ENCODE measurements at regions not wholly inside any gene's neighbourhood (a gene's known extent, or its start where the extent isn't known, plus 50 kb on each side); places are given as distances from the start of the nearest gene placed in this dataset.

DNA sequence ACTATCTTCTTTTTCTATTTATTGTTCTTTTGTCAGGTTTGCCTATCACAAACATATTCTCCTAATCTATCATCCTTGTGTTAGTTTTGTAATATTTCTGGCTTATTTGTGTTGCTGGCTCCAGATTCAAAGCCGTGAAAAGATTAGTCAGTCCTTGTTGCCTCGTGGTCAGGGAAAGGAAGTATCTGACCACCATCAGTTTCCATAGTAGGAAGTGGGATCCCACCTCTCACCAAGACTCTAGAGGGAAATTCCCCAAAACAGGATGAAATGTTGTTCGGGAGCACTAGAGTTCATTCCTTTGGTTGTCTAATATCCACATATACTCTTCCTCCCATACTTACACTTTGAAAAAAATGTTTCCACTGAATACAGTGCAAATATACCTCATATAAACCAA is 131.0 kb upstream of the HUWE1 start:
- H3K4me3 ChIP-seq (ENCODE audit: low read depth, low read length): no peak overlapping the region
- no peak for DNase-seq
- in situ Hi-C loops (cut with HindIII; ENCODE audit: low pct_ligation_motif_present, low sequenced_read_pairs): no loop called here
- TF ChIP-seq, protein P1, sequence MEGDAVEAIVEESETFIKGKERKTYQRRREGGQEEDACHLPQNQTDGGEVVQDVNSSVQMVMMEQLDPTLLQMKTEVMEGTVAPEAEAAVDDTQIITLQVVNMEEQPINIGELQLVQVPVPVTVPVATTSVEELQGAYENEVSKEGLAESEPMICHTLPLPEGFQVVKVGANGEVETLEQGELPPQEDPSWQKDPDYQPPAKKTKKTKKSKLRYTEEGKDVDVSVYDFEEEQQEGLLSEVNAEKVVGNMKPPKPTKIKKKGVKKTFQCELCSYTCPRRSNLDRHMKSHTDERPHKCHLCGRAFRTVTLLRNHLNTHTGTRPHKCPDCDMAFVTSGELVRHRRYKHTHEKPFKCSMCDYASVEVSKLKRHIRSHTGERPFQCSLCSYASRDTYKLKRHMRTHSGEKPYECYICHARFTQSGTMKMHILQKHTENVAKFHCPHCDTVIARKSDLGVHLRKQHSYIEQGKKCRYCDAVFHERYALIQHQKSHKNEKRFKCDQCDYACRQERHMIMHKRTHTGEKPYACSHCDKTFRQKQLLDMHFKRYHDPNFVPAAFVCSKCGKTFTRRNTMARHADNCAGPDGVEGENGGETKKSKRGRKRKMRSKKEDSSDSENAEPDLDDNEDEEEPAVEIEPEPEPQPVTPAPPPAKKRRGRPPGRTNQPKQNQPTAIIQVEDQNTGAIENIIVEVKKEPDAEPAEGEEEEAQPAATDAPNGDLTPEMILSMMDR (IDR thresholded peaks at IDR 0.05; ENCODE audit: low read depth, low read length, missing control alignments): no peak
- no peaks in the 10 kb centered on the region for H3K27me3 ChIP-seq (replicated peaks)
- no peak overlapping the region for H3K27ac ChIP-seq
- H3K36me3 ChIP-seq (replicated peaks): no peaks in the 10 kb centered on the region

DNA sequence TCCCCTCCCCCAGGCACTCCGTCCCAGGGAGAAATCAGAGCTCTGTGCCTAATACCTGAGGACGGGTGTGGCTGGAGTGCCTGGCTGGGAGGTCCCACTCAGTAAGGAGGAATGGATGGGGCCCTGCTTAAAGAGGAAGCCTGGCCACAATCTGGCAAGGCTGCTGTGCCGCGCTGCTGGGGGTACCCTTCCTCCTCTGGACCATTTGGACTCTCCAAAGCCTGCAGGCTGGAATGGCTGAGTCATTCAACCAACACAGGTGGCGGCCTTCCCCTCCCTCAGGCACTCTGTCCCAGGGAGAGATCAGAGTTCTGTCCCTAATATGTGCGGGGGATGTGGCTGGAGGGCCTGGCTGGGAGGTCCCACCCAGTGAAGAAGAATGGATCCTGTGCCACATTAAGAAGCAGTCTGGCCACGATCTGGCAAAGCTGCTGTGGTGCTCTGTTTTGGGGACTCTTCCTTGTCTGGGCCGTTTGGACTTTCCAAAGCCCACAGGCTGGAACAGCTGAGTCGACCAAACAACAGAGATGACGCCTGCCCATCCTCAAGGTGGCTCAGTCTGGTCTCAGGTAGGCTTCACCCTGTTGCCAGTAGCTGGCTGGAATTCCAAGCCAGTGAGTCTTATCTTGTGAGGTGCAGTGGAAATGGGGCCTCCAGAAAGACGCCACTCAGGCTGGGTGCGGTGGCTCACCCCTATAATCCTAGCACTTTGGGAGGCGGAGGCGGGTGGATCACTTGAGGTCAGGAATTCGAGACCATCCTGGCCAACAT is 127.3 kb upstream of the HUWE1 start:
- H3K27ac ChIP-seq: no peak overlapping the region
- in situ Hi-C loops (cut with HindIII; ENCODE audit: low pct_ligation_motif_present, low sequenced_read_pairs): no loop called here
- H3K36me3 ChIP-seq (replicated peaks): no peaks in the 10 kb centered on the region
- DNase-seq: no peak
- TF ChIP-seq, protein P1 (IDR thresholded peaks at IDR 0.05; ENCODE audit: low read depth, low read length, missing control alignments): no peak
- no peaks in the 10 kb centered on the region for H3K27me3 ChIP-seq (replicated peaks)
- no peak overlapping the region for H3K4me3 ChIP-seq (ENCODE audit: low read depth, low read length)

DNA sequence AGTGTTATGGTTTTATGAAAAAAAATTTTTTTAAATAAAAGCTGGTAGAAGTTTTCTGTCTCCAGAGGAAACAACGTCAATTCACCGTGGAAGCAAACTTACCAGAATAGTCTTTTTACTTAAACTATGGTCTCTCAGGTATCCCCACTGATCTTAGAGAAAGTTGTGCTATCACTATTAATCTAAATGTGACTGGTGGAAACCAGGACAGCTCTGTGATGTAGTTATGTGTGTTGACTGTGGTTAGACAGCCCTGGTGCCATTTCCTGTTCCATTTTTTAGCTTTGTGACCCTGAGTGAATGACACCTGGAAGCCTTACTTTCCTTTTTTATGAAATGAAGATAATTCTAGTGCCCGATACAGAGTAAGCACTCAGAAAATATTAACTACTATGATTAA is 111.8 kb upstream of the HUWE1 start:
- Histone ChIP-seq H3K27ac (no peak overlapping the region), H3K4me3 (ENCODE audit: low read depth, low read length) (no peak overlapping the region), H3K36me3 (replicated peaks) (no peaks in the 10 kb centered on the region), H3K27me3 (replicated peaks) (no peaks in the 10 kb centered on the region)
- TF ChIP-seq, protein P1 (IDR thresholded peaks at IDR 0.05; ENCODE audit: low read depth, low read length, missing control alignments): no peak
- no peak for DNase-seq
- in situ Hi-C loops (cut with HindIII; ENCODE audit: low pct_ligation_motif_present, low sequenced_read_pairs): no loop called here

DNA sequence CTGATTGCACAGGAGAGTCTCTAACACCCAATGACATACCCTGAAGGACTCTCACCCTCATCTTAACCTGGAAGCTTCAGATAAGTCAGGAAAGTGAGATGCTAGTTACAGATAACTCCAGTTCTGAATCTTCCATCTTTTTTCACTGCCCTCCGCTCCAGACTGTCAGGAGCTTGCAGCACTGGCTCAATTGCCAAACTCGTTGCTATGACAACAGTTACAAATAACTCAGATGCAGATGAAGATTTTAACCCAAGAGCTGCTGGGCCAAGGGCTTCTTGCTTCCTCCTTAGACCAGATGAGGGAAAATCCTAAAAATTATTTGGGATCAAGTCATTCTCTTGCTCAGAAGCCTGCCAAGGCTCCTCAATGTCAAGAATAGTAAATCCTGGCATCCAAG is 109.1 kb upstream of the HUWE1 start:
- Histone ChIP-seq H3K27ac (no peak overlapping the region), H3K36me3 (replicated peaks) (no peaks in the 10 kb centered on the region), H3K27me3 (replicated peaks) (no peaks in the 10 kb centered on the region), H3K4me3 (ENCODE audit: low read depth, low read length) (no peak overlapping the region)
- peak; percentile 6 for DNase-seq
- in situ Hi-C loops (cut with HindIII; ENCODE audit: low pct_ligation_motif_present, low sequenced_read_pairs): no loop called here
- TF ChIP-seq, protein P1 (IDR thresholded peaks at IDR 0.05; ENCODE audit: low read depth, low read length, missing control alignments): no peak

DNA sequence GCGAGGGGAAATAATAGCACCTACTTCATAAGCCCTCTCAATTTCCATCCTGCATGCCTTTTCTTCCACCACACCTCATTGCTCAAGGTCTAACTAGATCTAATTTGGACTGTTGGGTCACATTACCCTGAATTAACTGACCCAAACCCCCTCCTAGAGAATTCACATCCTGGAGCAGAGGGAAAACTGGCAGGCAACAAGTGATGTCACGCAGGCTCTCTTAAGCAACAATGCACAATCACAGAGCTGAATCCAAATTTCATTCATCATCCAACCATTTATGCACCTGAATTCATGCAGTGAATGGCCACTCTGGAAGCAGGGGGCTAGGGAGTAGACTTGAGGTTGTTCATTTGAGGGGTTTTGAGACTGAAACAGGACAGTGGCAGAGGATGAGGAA is 107.7 kb upstream of the HUWE1 start:
- DNase-seq: no peak
- Histone ChIP-seq H3K4me3 (ENCODE audit: low read depth, low read length) (no peak overlapping the region), H3K36me3 (replicated peaks) (no peaks in the 10 kb centered on the region), H3K27ac (no peak overlapping the region), H3K27me3 (replicated peaks) (no peaks in the 10 kb centered on the region)
- TF ChIP-seq, protein P1 (IDR thresholded peaks at IDR 0.05; ENCODE audit: low read depth, low read length, missing control alignments): no peak
- in situ Hi-C loops (cut with HindIII; ENCODE audit: low pct_ligation_motif_present, low sequenced_read_pairs): no loop called here

DNA sequence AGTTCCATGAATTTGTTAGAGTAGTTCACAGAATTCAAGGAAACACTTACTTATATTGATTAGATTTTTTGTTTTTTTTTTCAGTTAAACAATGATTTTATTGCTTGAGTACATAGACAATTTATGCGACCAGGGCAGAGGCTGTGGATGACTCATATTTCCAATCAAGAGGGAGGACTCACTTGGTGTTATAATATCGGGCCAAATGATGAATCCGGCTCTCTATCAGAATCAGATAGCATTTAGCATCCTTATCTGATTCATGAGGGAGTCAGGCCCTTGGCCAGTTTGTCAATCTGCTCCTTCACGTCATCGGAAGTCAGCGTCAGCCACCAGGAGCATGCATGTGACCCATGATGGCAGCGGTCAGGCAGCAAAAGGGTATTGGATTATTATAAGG is 82.3 kb upstream of the HUWE1 start:
- Histone ChIP-seq H3K36me3 (replicated peaks) (no peaks in the 10 kb centered on the region), H3K4me3 (ENCODE audit: low read depth, low read length) (no peak overlapping the region), H3K27me3 (replicated peaks) (no peaks in the 10 kb centered on the region), H3K27ac (no peak overlapping the region)
- no peak for DNase-seq
- TF ChIP-seq, protein P1 (IDR thresholded peaks at IDR 0.05; ENCODE audit: low read depth, low read length, missing control alignments): no peak
- in situ Hi-C loops (cut with HindIII; ENCODE audit: low pct_ligation_motif_present, low sequenced_read_pairs): no loop called here

All from brain microvascular endothelial cell (primary cell).